KBM-7 (cell line): ENCODE measurements at regions not wholly inside any gene's neighbourhood (a gene's known extent, or its start where the extent isn't known, plus 50 kb on each side); places are given as distances from the start of the nearest gene placed in this dataset.

Experiments
- DNase-seq: peaks from one replicate; pipeline ENCODE4 v3.0.0-alpha.2; 2015
- in situ Hi-C: fragments of 300-500 bp; cut with MboI; formaldehyde crosslinking; loops from 2 replicates; pipeline ENCODE4 v1.14.3; 2020; ENCODE audit warnings: low sequenced_read_pairs, low pct_unique_long_range_greater_than_20kb, mixed read lengths

GRCh38 chr9:75389101-75389500 lies 300.8 kb downstream of the OSTF1 start:
- in situ Hi-C loops: no loop called here
- no peak for DNase-seq

- no peak for DNase-seq
- in situ Hi-C loops: no loop called here
These were observed 302.6 kb downstream of the OSTF1 start for GRCh38 chr9:75390951-75391350.

GRCh38 chr9:75391497-75391896 lies 303.2 kb downstream of the OSTF1 start:
- DNase-seq: no peak
- in situ Hi-C loops: no loop called here

- no peak for DNase-seq
- in situ Hi-C loops: no loop called here
These were observed 307.0 kb downstream of the OSTF1 start for GRCh38 chr9:75395336-75395735.

GRCh38 chr9:75397836-75398235 lies 309.5 kb downstream of the OSTF1 start:
- DNase-seq: no peak
- in situ Hi-C loops: no loop called here

- in situ Hi-C loops: no loop called here
- no peak for DNase-seq
These were observed 320.1 kb downstream of the OSTF1 start for GRCh38 chr9:75408391-75408790.

GRCh38 chr9:75410405-75410804 lies 322.1 kb downstream of the OSTF1 start:
- no peak for DNase-seq

GRCh38 chr9:75414371-75415160 lies 326.3 kb downstream of the OSTF1 start:
- in situ Hi-C loops: no loop called here
- no peak for DNase-seq

More at GRCh38 chr9:75410405-75410804, 322.1 kb downstream of the OSTF1 start:
- in situ Hi-C loops: no loop called here

GRCh38 chr9:75417471-75417870 lies 329.2 kb downstream of the OSTF1 start:
- in situ Hi-C loops: no loop called here
- no peak for DNase-seq

- in situ Hi-C loops: no loop called here
These were observed 330.2 kb downstream of the OSTF1 start for GRCh38 chr9:75418518-75418917.

GRCh38 chr9:75422944-75423522 lies 334.7 kb downstream of the OSTF1 start:
- in situ Hi-C loops: no loop called here
- no peak for DNase-seq

More at GRCh38 chr9:75418518-75418917, 330.2 kb downstream of the OSTF1 start:
- DNase-seq: no peak

- DNase-seq: no peak
- in situ Hi-C loops: no loop called here
These were observed 341.5 kb downstream of the OSTF1 start for GRCh38 chr9:75429531-75430475.

- in situ Hi-C loops: no loop called here
- no peak for DNase-seq
These were observed 343.1 kb downstream of the OSTF1 start for GRCh38 chr9:75431375-75431774.

- in situ Hi-C loops: no loop called here
- DNase-seq: no peak
These were observed 344.1 kb downstream of the OSTF1 start for GRCh38 chr9:75432386-75432785.

- in situ Hi-C loops: no loop called here
- no peak for DNase-seq
These were observed 344.6 kb downstream of the OSTF1 start for GRCh38 chr9:75432888-75433287.

GRCh38 chr9:75438716-75439115 lies 350.4 kb downstream of the OSTF1 start:
- in situ Hi-C loops: no loop called here
- no peak for DNase-seq

- in situ Hi-C loops: no loop called here
- DNase-seq: no peak
These were observed 352.6 kb downstream of the OSTF1 start for GRCh38 chr9:75440914-75441313.

GRCh38 chr9:75445144-75445543 lies 356.8 kb downstream of the OSTF1 start:
- no peak for DNase-seq
- in situ Hi-C loops: no loop called here

- no peak for DNase-seq
- in situ Hi-C loops: no loop called here
These were observed 359.0 kb downstream of the OSTF1 start for GRCh38 chr9:75447281-75447680.

GRCh38 chr9:75448281-75448680 lies 360.0 kb downstream of the OSTF1 start:
- DNase-seq: no peak
- in situ Hi-C loops: no loop called here
